ENCODE measurements at regions not wholly inside any gene's neighbourhood (a gene's known extent, or its start where the extent isn't known, plus 50 kb on each side); places are given as distances from the start of the nearest gene placed in this dataset.

DNA sequence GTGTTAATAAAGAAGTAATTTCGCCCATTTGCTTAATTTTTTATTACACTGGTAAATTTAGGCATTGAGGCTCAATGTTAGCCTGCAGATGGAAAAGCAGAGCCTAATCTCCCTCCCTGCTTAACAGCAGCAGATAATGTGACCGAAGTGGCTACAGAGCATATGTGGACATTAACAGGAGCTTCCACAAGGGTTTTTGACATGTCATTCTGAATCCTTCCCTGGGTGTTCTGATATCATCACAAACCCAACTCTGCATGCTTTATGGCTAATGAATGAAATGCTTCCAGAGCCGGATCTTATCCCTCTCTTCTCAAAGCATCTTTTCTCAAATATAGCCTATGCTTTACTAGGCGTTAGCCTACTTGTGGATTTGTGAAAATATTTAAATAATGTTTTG lies 208.6 kb downstream of the CAAP1 start:
- TF ChIP-seq CTCF (IDR thresholded peaks at IDR 0.05) = no peak
- intact Hi-C loops (cut with DNase I) = no loop called here
- ATAC-seq (no peak), DNase-seq (no peak)
- H3K27ac ChIP-seq = no peak overlapping the region
- H3K36me3 ChIP-seq = no peaks in the 10 kb centered on the region
- H3K9me3 ChIP-seq = no peaks in the 10 kb centered on the region
- no peak overlapping the region for H3K4me3 ChIP-seq
- H3K4me1 ChIP-seq = no peaks in the 10 kb centered on the region
- H3K27me3 ChIP-seq = no peaks in the 10 kb centered on the region

DNA sequence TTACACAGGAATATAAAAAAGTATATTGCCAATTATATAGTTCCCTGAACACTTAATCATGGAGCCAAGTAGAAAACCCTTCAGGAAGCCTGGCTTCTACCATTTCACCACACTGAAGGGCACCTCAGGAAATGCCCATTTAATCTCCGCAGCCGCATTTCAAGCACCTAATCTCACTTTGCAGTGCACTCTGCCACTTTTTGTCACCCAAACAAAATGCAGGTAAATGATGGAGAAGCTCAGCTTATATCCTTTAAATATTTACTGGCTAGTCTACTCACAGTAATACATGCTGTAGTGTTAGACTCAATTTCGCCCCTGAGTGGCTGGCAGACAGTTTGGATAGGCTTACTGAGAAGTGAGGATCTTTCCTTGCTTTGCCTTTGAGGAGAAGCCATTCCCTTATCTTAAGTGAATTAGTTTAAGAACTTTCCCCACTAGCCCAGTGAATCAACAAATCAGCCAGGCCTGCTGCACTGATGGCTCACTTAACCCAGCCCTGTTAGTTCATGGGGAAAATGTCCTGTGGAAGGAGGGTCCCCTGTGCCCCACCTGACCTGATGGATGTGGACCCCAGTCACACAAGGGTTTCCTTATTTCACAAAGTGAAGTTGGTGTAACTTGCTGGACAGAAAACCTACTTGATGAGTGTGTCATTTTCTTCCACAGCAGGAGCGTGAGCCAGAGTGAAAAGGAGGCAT lies 209.7 kb downstream of the CAAP1 start:
- no peak for DNase-seq
- TF ChIP-seq CTCF (IDR thresholded peaks at IDR 0.05) = no peak
- Histone ChIP-seq H3K4me3 (no peak overlapping the region), H3K9me3 (no peaks in the 10 kb centered on the region), H3K36me3 (no peaks in the 10 kb centered on the region), H3K27ac (no peak overlapping the region), H3K27me3 (no peaks in the 10 kb centered on the region), H3K4me1 (no peaks in the 10 kb centered on the region)
- intact Hi-C loops (cut with DNase I) = no loop called here
- no peak for ATAC-seq

DNA sequence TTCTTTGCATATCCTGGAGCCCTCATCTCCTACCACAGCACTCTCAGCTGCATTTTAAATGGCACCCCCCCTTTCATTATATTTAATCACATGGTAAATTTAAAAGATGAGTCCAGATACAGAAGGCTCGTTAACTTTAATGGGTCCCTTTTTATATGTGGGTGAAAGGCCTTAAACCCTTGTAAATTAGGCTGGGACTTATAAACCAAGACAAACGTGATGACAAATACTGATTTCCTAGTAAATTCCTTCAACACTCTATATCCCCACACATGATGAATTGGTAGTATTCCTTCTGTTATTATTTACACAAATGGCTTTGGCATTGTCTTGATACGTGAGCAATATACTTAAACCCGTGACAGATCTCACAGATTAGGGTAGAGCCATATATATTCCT lies 210.6 kb downstream of the CAAP1 start:
- intact Hi-C loops (cut with DNase I) = no loop called here
- no peak overlapping the region for H3K27ac ChIP-seq
- no peak for TF ChIP-seq CTCF (IDR thresholded peaks at IDR 0.05)
- DNase-seq (no peak), ATAC-seq (no peak)
- no peaks in the 10 kb centered on the region for H3K4me1 ChIP-seq
- no peaks in the 10 kb centered on the region for H3K36me3 ChIP-seq
- no peaks in the 10 kb centered on the region for H3K9me3 ChIP-seq
- no peak overlapping the region for H3K4me3 ChIP-seq
- no peaks in the 10 kb centered on the region for H3K27me3 ChIP-seq

GRCh38 chr9:26677965-26678706 lies 214.5 kb downstream of the CAAP1 start:
- no peak for ATAC-seq
- intact Hi-C loops (cut with DNase I) = no loop called here

More at GRCh38 chr9:26677965-26678706, 214.5 kb downstream of the CAAP1 start:
- no peaks in the 10 kb centered on the region for H3K27me3 ChIP-seq
- no peak for TF ChIP-seq CTCF (IDR thresholded peaks at IDR 0.05)
- H3K36me3 ChIP-seq = no peaks in the 10 kb centered on the region
- no peak for DNase-seq
- H3K27ac ChIP-seq = no peak overlapping the region
- H3K4me3 ChIP-seq = no peak overlapping the region
- no peaks in the 10 kb centered on the region for H3K4me1 ChIP-seq
- H3K9me3 ChIP-seq = no peaks in the 10 kb centered on the region
